ENCODE measurements at regions not wholly inside any gene's neighbourhood (a gene's known extent, or its start where the extent isn't known, plus 50 kb on each side); places are given as distances from the start of the nearest gene placed in this dataset.

DNA sequence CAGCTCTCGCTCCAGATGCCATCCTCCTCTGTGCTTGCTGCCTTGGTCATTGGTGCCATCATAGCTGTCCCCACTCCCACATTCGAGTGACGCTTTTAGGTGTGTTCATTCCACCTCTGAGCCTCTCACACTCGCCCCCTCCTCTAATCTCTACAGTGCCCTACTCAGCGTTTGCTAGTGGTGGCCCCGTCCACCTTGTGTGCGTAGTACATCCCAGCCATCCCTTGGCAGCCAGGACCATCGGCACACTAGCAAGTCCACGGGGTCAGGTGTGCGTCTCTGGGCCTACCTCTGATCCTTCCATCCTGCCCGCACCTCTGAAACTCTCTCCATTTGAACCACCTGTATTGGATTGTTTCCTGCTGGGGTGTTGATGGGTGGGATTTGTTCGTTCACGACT, 54.2 kb upstream of the RGMA start:
- no peak overlapping the region for H2BK15ac ChIP-seq (ENCODE audit: low read depth, low read length)
- no peak overlapping the region for H2BK120ac ChIP-seq (ENCODE audit: low read depth, low read length)
- ATAC-seq (ENCODE audit: low read depth) (no peak), DNase-seq (no peak)
- no peaks in the 10 kb centered on the region for H3K4me1 ChIP-seq (ENCODE audit: control insufficient read depth, insufficient read depth, low read length)
- in situ Hi-C loops (cut with MboI; ENCODE audit: low sequenced_read_pairs): no loop called here
- POLR2A ChIA-PET (ENCODE audit: unreplicated experiment): no interaction called here
- no peak overlapping the region for H3K9ac ChIP-seq (ENCODE audit: low read depth, low read length)
- intact Hi-C loops (cut with micrococcal nuclease): no loop called here
- no peak overlapping the region for H3K23ac ChIP-seq (ENCODE audit: low read depth, low read length)
- no peak overlapping the region for H3K14ac ChIP-seq (replicated peaks; ENCODE audit: low read depth, low read length)
- no peak overlapping the region for H4K91ac ChIP-seq (ENCODE audit: insufficient read depth, low read depth, low read length)
- BruUV-seq (replicated peaks): no TSS peak
- H4K8ac ChIP-seq (ENCODE audit: low read depth in 2 of 2, low read length in 2 of 2): no peak overlapping the region
- 49% methylated on average over 4 of the region's 13 CpGs; no CpG with 5 or more reads in 1 of the 2 experiments for WGBS, 2 experiments (ENCODE audit: extremely low coverage in 2 of 2, insufficient read length in 1 of 2)
- H3K56ac ChIP-seq (ENCODE audit: extremely low read depth, insufficient read depth, low read length): no peak overlapping the region
- no peak overlapping the region for H2BK5ac ChIP-seq (ENCODE audit: low read depth, low read length, poor library complexity, severe bottlenecking)
- dilution Hi-C loops (cut with HindIII; ENCODE audit: low sequenced_read_pairs, unreplicated experiment): no loop called here
- H3K9me1 ChIP-seq (ENCODE audit: insufficient read depth, low read length): no peaks in the 10 kb centered on the region
- no peak overlapping the region for H2BK20ac ChIP-seq (ENCODE audit: low read depth, low read length)
- CTCF ChIA-PET: no interaction called here
- H2AK9ac ChIP-seq (replicated peaks; ENCODE audit: low read depth, low read length, poor library complexity): no peak overlapping the region
- no peaks in the 10 kb centered on the region for H4K20me1 ChIP-seq (ENCODE audit: insufficient read depth, low read length)
- H3K36me3 ChIP-seq (ENCODE audit: control insufficient read depth, insufficient read depth, low read length): no peaks in the 10 kb centered on the region
- no peak overlapping the region for H2AK5ac ChIP-seq (ENCODE audit: low read depth, low read length)
- peaks cover 40% of the 10 kb centered on the region for H3K9me3 ChIP-seq (ENCODE audit: control insufficient read depth, insufficient read depth, low read length)
- H3K4me3 ChIP-seq (ENCODE audit: insufficient read depth, low read depth, low read length): no peak overlapping the region
- no peak overlapping the region for H3K4me2 ChIP-seq (ENCODE audit: low read depth, low read length)
- H3K18ac ChIP-seq (ENCODE audit: low read depth, low read length): no peak overlapping the region
- H3K27ac ChIP-seq (ENCODE audit: insufficient read depth, low read length): no peak overlapping the region
- H2AFZ ChIP-seq (replicated peaks; ENCODE audit: low read length, poor library complexity): no peak overlapping the region
- no peak overlapping the region for H4K5ac ChIP-seq (ENCODE audit: low read depth, low read length)
- H3K79me1 ChIP-seq (ENCODE audit: low read depth in 1 of 2, low read length in 2 of 2): no peaks in the 10 kb centered on the region
- H3K4ac ChIP-seq (ENCODE audit: low read depth, low read length): no peak overlapping the region
- no peak for TF ChIP-seq RCOR1 (IDR thresholded peaks at IDR 0.05; ENCODE audit: insufficient replicate concordance, low read length)
- no peak for TF ChIP-seq POLR2A (IDR thresholded peaks at IDR 0.05; ENCODE audit: low read depth, low read length)
- TF ChIP-seq SMC3 (IDR thresholded peaks at IDR 0.05; ENCODE audit: low read depth, low read length): no peak
- no peak for TF ChIP-seq FOS (IDR thresholded peaks at IDR 0.05; ENCODE audit: low read depth, low read length)
- TF ChIP-seq, protein P1, sequence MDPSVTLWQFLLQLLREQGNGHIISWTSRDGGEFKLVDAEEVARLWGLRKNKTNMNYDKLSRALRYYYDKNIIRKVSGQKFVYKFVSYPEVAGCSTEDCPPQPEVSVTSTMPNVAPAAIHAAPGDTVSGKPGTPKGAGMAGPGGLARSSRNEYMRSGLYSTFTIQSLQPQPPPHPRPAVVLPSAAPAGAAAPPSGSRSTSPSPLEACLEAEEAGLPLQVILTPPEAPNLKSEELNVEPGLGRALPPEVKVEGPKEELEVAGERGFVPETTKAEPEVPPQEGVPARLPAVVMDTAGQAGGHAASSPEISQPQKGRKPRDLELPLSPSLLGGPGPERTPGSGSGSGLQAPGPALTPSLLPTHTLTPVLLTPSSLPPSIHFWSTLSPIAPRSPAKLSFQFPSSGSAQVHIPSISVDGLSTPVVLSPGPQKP (IDR thresholded peaks at IDR 0.05; ENCODE audit: borderline replicate concordance, low read depth, low read length): no peak
- TF ChIP-seq RFX5 (IDR thresholded peaks at IDR 0.05; ENCODE audit: low read depth, low read length): no peak
- TF ChIP-seq MAFK (IDR thresholded peaks at IDR 0.05; ENCODE audit: low read depth, low read length): no peak
- H3K27me3 ChIP-seq (ENCODE audit: control insufficient read depth, insufficient read depth, low read length): no peaks in the 10 kb centered on the region
